Gastroesophageal sphincter (tissue), 4 donors: ENCODE measurements at regions not wholly inside any gene's neighbourhood (a gene's known extent, or its start where the extent isn't known, plus 50 kb on each side); places are given as distances from the start of the nearest gene placed in this dataset.

Experiments used
- ATAC-seq: fragments of 150-250 bp; one replicate; pipeline ENCODE4 v1.9.1; 2016; ENCODE audit warnings: mild to moderate bottlenecking, moderate library complexity
- H3K27ac ChIP-seq, 4 donors: fragments of 200-600 bp; sonication (generic) in 3 of 4; 1 replicate in 3 of 4; 2 replicates in 1 of 4; pipeline ENCODE4 v1.5.1; 2016 to 2019
- H3K27me3 ChIP-seq: fragments of 200-600 bp; sonication (generic); one replicate; pipeline ENCODE4 v1.5.1; 2019
- H3K36me3 ChIP-seq, 2 donors: fragments of 200-600 bp; sonication (generic); one replicate each; pipeline ENCODE4 v1.5.1; 2019; ENCODE audit warnings: control low read depth in 1 of 2
- H3K4me1 ChIP-seq, 3 donors: fragments of 200-600 bp; sonication (generic); 1 replicate in 2 of 3; 2 replicates in 1 of 3; pipeline ENCODE4 v1.5.1; 2016 to 2019; ENCODE audit warnings: control low read depth in 2 of 3
- H3K4me3 ChIP-seq, 2 donors: fragments of 200-600 bp; sonication (generic); one replicate each; pipeline ENCODE4 v1.5.1; 2019; ENCODE audit warnings: mild to moderate bottlenecking in 1 of 2, moderate library complexity in 1 of 2
- H3K9me3 ChIP-seq, 3 donors: fragments of 200-600 bp; sonication (generic); one replicate each; pipeline ENCODE4 v1.5.1; 2017 to 2019; ENCODE audit warnings: control low read depth in 2 of 3
- EP300 ChIP-seq: sonication (generic); formaldehyde crosslinking; IDR thresholded peaks from one replicate; pipeline ENCODE4 v1.6.1; 2017; ENCODE audit warnings: antibody characterized with exemption, mild to moderate bottlenecking
- POLR2A ChIP-seq, 2 donors: fragments of 450-650 bp; IDR thresholded peaks; one replicate each; pipeline ENCODE4 v1.6.1; 2017; ENCODE audit warnings: antibody characterized with exemption in 2 of 2, mild to moderate bottlenecking in 2 of 2, moderate library complexity in 1 of 2
- POLR2AphosphoS5 ChIP-seq: sonication (generic); formaldehyde crosslinking; IDR thresholded peaks from one replicate; pipeline ENCODE4 v1.6.1; 2017; ENCODE audit warnings: antibody characterized with exemption
- WGBS, 2 donors: methylation state at CpG; one replicate each; pipeline ENCODE4 v1.1.5; 2018; ENCODE audit warnings: low coverage in 1 of 2; 5-methylcytosine and 5-hydroxymethylcytosine counted together
- TF ChIP-seq, protein P1 (sequence below), 4 experiments: fragments of 200-600 bp in 2 of 4; fragments of 450-650 bp in 2 of 4; sonication (generic) in 1 of 4; IDR thresholded peaks; one replicate each; pipeline ENCODE4 v1.5.1; 2017 to 2019; ENCODE audit warnings: antibody characterized with exemption in 4 of 4, mild to moderate bottlenecking in 2 of 4, moderate library complexity in 2 of 4

GRCh38 chr5:7213525-7213924 is 182.4 kb upstream of the ADCY2 start:
- Histone ChIP-seq H3K4me3 (no peak overlapping the region), H3K36me3 (no peaks in the 10 kb centered on the region), H3K27ac (no peak overlapping the region), H3K4me1 (no peaks in the 10 kb centered on the region), H3K9me3 (no peaks in the 10 kb centered on the region), H3K27me3 (no peaks in the 10 kb centered on the region)
- no peak for ATAC-seq
- TF ChIP-seq, protein P1, sequence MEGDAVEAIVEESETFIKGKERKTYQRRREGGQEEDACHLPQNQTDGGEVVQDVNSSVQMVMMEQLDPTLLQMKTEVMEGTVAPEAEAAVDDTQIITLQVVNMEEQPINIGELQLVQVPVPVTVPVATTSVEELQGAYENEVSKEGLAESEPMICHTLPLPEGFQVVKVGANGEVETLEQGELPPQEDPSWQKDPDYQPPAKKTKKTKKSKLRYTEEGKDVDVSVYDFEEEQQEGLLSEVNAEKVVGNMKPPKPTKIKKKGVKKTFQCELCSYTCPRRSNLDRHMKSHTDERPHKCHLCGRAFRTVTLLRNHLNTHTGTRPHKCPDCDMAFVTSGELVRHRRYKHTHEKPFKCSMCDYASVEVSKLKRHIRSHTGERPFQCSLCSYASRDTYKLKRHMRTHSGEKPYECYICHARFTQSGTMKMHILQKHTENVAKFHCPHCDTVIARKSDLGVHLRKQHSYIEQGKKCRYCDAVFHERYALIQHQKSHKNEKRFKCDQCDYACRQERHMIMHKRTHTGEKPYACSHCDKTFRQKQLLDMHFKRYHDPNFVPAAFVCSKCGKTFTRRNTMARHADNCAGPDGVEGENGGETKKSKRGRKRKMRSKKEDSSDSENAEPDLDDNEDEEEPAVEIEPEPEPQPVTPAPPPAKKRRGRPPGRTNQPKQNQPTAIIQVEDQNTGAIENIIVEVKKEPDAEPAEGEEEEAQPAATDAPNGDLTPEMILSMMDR (IDR thresholded peaks at IDR 0.05), result no peak
- TF ChIP-seq EP300 (no peak), POLR2A (IDR thresholded peaks at IDR 0.05) (no peak)
- WGBS, 2 donors, result 97 to 100% methylated on average over 2 to 5 of the region's 5 CpGs

GRCh38 chr5:7214906-7215416 is 181.0 kb upstream of the ADCY2 start:
- WGBS, 2 donors, result 72% methylated on average over 7 of the region's 7 CpGs
- no peak for ATAC-seq
- Histone ChIP-seq H3K4me3 (no peak overlapping the region), H3K9me3 (no peaks in the 10 kb centered on the region), H3K36me3 (no peaks in the 10 kb centered on the region), H3K27me3 (no peaks in the 10 kb centered on the region), H3K27ac (no peak overlapping the region), H3K4me1 (no peaks in the 10 kb centered on the region)
- no peak for TF ChIP-seq POLR2AphosphoS5
- TF ChIP-seq EP300, result no peak
- TF ChIP-seq POLR2A (IDR thresholded peaks at IDR 0.05), result no peak
- TF ChIP-seq, protein P1 (IDR thresholded peaks at IDR 0.05), result no peak

DNA sequence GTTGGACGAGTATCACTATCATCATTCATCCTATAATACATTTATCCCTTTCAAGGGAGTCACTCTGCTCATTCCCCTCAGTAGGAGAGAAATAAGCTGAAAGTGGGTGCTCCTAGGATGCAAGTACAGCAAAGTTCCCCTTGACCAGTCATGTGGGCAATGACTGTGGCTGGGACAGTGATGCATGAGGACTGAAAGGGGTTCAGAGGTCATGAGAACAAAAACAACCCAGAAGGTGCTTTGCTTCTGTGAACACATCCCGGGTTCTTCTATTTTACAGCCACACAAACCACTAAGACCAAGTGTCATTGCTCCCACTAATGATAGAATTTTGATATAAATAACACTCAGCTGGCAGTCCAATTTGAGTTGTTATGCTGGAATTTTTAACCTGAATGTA is 177.8 kb upstream of the ADCY2 start:
- 37% methylated on average over 2 of the region's 2 CpGs; no CpG with 5 or more reads in 1 of the 2 donors for WGBS, 2 donors
- no peak for TF ChIP-seq POLR2AphosphoS5
- TF ChIP-seq, protein P1 (IDR thresholded peaks at IDR 0.05), result no peak
- no peak for TF ChIP-seq POLR2A (IDR thresholded peaks at IDR 0.05)
- no peak for TF ChIP-seq EP300
- no peak for ATAC-seq

GRCh38 chr5:7220156-7220555 is 175.8 kb upstream of the ADCY2 start:
- Histone ChIP-seq H3K4me1 (no peaks in the 10 kb centered on the region), H3K27ac (no peak overlapping the region), H3K36me3 (no peaks in the 10 kb centered on the region), H3K9me3 (no peaks in the 10 kb centered on the region), H3K27me3 (no peaks in the 10 kb centered on the region), H3K4me3 (no peak overlapping the region)
- 44 to 64% methylated on average over 1 to 4 of the region's 4 CpGs for WGBS, 2 donors
- no peak for ATAC-seq
- TF ChIP-seq POLR2A (IDR thresholded peaks at IDR 0.05) (no peak), POLR2AphosphoS5 (no peak), EP300 (no peak)
- TF ChIP-seq, protein P1 (IDR thresholded peaks at IDR 0.05), result no peak

More for the DNA sequence above, 177.8 kb upstream of the ADCY2 start:
- Histone ChIP-seq H3K27me3 (no peaks in the 10 kb centered on the region), H3K36me3 (no peaks in the 10 kb centered on the region), H3K27ac (no peak overlapping the region), H3K4me1 (no peaks in the 10 kb centered on the region), H3K4me3 (no peak overlapping the region), H3K9me3 (no peaks in the 10 kb centered on the region)

DNA sequence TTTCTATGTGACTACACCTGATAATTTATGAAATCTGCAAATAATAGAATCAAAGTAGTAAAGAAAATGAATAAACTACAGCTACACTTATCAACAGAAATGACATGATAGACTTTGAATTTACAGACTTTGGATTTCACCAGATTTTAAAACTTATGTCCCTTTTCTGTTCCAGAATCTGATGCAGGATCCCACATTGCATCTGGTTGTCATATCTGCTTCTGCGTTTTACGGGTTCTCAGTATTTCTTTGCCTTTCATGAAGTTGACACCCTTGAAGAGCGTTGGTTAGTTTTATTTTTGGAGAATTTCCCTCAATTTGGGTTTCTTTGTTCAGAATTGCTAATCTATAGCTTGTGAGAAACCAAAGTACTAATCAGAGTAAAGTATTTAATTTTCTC is 174.9 kb upstream of the ADCY2 start:
- no peaks in the 10 kb centered on the region for H3K27me3 ChIP-seq
- TF ChIP-seq, protein P1 (IDR thresholded peaks at IDR 0.05), result no peak
- TF ChIP-seq EP300, result no peak
- no peaks in the 10 kb centered on the region for H3K36me3 ChIP-seq
- no peaks in the 10 kb centered on the region for H3K9me3 ChIP-seq
- no peak for ATAC-seq
- no peak overlapping the region for H3K27ac ChIP-seq
- 69 to 75% methylated on average over 2 to 3 of the region's 3 CpGs for WGBS, 2 donors
- no peaks in the 10 kb centered on the region for H3K4me1 ChIP-seq
- H3K4me3 ChIP-seq, result no peak overlapping the region
